ENCODE measurements at regions not wholly inside any gene's neighbourhood (a gene's known extent, or its start where the extent isn't known, plus 50 kb on each side); places are given as distances from the start of the nearest gene placed in this dataset.

DNA sequence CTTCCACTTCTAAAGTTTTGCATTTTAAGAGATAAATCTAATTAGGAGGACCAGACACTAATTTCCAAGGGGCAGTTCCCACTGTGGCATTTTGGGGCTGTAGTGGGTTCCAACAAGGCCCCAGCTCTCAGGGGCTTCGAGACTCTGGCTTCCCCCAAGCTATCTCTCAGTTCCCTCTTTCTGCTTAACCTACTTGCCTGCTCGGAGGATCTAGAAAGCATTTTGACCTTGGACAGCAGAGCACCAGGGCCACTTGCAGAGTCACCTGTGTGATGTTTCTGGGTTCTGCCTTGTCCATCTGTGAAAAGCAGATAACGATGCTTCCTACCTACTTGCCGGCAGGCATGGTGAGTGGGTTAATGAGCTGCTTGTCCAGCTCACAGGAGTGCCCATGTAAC lies 175.4 kb downstream of the MED10 start:
- Histone ChIP-seq H3K36me3 (replicated peaks; ENCODE audit: insufficient read depth, low read length) (no peaks in the 10 kb centered on the region), H3K9me3 (replicated peaks; ENCODE audit: insufficient read depth, low read length) (no peaks in the 10 kb centered on the region)

DNA sequence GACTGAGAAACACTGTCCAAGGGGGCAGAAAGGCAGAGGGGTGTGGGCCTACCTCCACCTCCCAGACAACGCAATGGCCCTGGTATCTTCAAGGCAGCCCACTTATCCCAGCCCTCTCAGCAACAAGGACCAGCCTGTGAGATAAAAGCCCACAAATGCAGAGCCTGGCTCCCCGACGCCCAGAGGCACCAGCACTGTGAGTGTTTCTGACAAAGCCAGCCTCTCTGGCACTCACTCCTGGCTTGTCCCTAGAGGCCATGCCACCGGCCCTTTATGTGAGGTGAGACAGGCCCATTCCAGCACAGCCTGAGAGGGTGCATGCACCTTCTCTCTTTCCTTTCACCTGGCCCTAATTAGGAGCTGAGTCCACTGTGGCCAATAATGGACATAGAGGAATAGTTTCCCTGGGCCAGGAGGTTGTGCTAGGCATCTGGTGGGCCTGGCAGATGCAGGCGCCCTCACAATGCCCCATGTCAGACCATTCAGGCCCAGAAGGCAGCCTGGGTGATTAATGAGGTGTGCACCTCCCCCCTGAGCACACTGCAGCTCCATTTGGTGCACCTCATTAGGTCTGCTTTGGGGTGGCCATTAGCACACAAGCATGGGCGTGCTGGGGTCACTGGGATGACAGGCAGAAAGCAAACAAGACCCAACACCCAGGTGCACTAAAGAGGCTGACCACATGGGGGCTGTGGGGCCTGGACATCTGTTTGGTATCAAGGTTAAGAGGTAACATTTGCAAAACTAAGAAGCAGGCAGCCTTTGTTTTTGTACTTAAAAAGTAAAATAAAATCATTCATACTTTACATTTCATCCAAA lies 176.0 kb downstream of the MED10 start:
- no peak overlapping the region for H3K4me2 ChIP-seq (ENCODE audit: low read depth, low read length)
- no peaks in the 10 kb centered on the region for H3K9me2 ChIP-seq (replicated peaks; ENCODE audit: insufficient read depth, low read length)
- H3K9ac ChIP-seq (ENCODE audit: low read length) = no peak overlapping the region
- H3K4me1 ChIP-seq (ENCODE audit: low read length) = no peaks in the 10 kb centered on the region
- TF ChIP-seq, protein P1, sequence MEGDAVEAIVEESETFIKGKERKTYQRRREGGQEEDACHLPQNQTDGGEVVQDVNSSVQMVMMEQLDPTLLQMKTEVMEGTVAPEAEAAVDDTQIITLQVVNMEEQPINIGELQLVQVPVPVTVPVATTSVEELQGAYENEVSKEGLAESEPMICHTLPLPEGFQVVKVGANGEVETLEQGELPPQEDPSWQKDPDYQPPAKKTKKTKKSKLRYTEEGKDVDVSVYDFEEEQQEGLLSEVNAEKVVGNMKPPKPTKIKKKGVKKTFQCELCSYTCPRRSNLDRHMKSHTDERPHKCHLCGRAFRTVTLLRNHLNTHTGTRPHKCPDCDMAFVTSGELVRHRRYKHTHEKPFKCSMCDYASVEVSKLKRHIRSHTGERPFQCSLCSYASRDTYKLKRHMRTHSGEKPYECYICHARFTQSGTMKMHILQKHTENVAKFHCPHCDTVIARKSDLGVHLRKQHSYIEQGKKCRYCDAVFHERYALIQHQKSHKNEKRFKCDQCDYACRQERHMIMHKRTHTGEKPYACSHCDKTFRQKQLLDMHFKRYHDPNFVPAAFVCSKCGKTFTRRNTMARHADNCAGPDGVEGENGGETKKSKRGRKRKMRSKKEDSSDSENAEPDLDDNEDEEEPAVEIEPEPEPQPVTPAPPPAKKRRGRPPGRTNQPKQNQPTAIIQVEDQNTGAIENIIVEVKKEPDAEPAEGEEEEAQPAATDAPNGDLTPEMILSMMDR (IDR thresholded peaks at IDR 0.05; ENCODE audit: low read length) = peak; percentile 22
- TF ChIP-seq EZH2phosphoT487 (IDR thresholded peaks at IDR 0.05; ENCODE audit: low read length) (no peak), EZH2 (optimal IDR thresholded peaks at IDR 0.05; ENCODE audit: low read depth, low read length) (no peak)
- no peaks in the 10 kb centered on the region for H3K79me2 ChIP-seq (ENCODE audit: low read length)
- H3K4me3 ChIP-seq (ENCODE audit: low read length) = no peak overlapping the region
- no peaks in the 10 kb centered on the region for H3K36me3 ChIP-seq (replicated peaks; ENCODE audit: insufficient read depth, low read length)
- H4K20me1 ChIP-seq (ENCODE audit: insufficient read depth, low read length) = no peaks in the 10 kb centered on the region
- no peaks in the 10 kb centered on the region for H3F3A ChIP-seq (ENCODE audit: insufficient read depth, low read length)
- no peak for DNase-seq
- no peak overlapping the region for H2AFZ ChIP-seq (ENCODE audit: low read length)
- H3K27me3 ChIP-seq (replicated peaks; ENCODE audit: insufficient read depth, low read length) = no peaks in the 10 kb centered on the region
- H3K9me3 ChIP-seq (replicated peaks; ENCODE audit: insufficient read depth, low read length) = no peaks in the 10 kb centered on the region
- H3K27ac ChIP-seq (ENCODE audit: low read length) = no peak overlapping the region

More for the DNA sequence above, 175.4 kb downstream of the MED10 start:
- no peak for DNase-seq
- Histone ChIP-seq H3K27ac (ENCODE audit: low read length) (no peak overlapping the region), H3K9me2 (replicated peaks; ENCODE audit: insufficient read depth, low read length) (no peaks in the 10 kb centered on the region), H3K4me1 (ENCODE audit: low read length) (no peaks in the 10 kb centered on the region), H3K27me3 (replicated peaks; ENCODE audit: insufficient read depth, low read length) (no peaks in the 10 kb centered on the region), H3F3A (ENCODE audit: insufficient read depth, low read length) (no peaks in the 10 kb centered on the region), H2AFZ (ENCODE audit: low read length) (no peak overlapping the region), H3K9ac (ENCODE audit: low read length) (no peak overlapping the region), H3K4me2 (ENCODE audit: low read depth, low read length) (no peak overlapping the region), H4K20me1 (ENCODE audit: insufficient read depth, low read length) (no peaks in the 10 kb centered on the region), H3K4me3 (ENCODE audit: low read length) (no peak overlapping the region), H3K79me2 (ENCODE audit: low read length) (no peaks in the 10 kb centered on the region)
- TF ChIP-seq EZH2 (optimal IDR thresholded peaks at IDR 0.05; ENCODE audit: low read depth, low read length) (no peak), EZH2phosphoT487 (IDR thresholded peaks at IDR 0.05; ENCODE audit: low read length) (no peak)
- TF ChIP-seq, protein P1 (IDR thresholded peaks at IDR 0.05; ENCODE audit: low read length) = no peak

- Histone ChIP-seq H4K20me1 (ENCODE audit: insufficient read depth, low read length) (no peaks in the 10 kb centered on the region), H3K9me3 (replicated peaks; ENCODE audit: insufficient read depth, low read length) (no peaks in the 10 kb centered on the region), H3K79me2 (ENCODE audit: low read length) (no peaks in the 10 kb centered on the region), H3K36me3 (replicated peaks; ENCODE audit: insufficient read depth, low read length) (no peaks in the 10 kb centered on the region), H3K4me2 (ENCODE audit: low read depth, low read length) (no peak overlapping the region), H3K27ac (ENCODE audit: low read length) (no peak overlapping the region), H3K4me3 (ENCODE audit: low read length) (no peak overlapping the region), H3K27me3 (replicated peaks; ENCODE audit: insufficient read depth, low read length) (no peaks in the 10 kb centered on the region), H3K9me2 (replicated peaks; ENCODE audit: insufficient read depth, low read length) (no peaks in the 10 kb centered on the region), H3F3A (ENCODE audit: insufficient read depth, low read length) (no peaks in the 10 kb centered on the region), H3K4me1 (ENCODE audit: low read length) (no peaks in the 10 kb centered on the region), H3K9ac (ENCODE audit: low read length) (no peak overlapping the region), H2AFZ (ENCODE audit: low read length) (no peak overlapping the region)
- DNase-seq = no peak
- TF ChIP-seq EZH2phosphoT487 (IDR thresholded peaks at IDR 0.05; ENCODE audit: low read length) = no peak
- TF ChIP-seq, protein P1 (IDR thresholded peaks at IDR 0.05; ENCODE audit: low read length) = no peak
- no peak for TF ChIP-seq EZH2 (optimal IDR thresholded peaks at IDR 0.05; ENCODE audit: low read depth, low read length)
These were observed 176.7 kb downstream of the MED10 start for GRCh38 chr5:6201631-6202030.

All from MM.1S (cell line).